Left lung (tissue), 4 donors: ENCODE measurements at regions not wholly inside any gene's neighbourhood (a gene's known extent, or its start where the extent isn't known, plus 50 kb on each side); places are given as distances from the start of the nearest gene placed in this dataset.

Experiments used
- ATAC-seq: fragments of 200-7000 bp; cut with Tn5 transposase; one replicate; pipeline ENCODE4 v1.9.1; 2020; ENCODE audit warnings: moderate library complexity
- DNase-seq, 4 donors: peaks; one replicate each; pipeline ENCODE4 v3.0.0-alpha.2; 2013 to 2020
- H3K27ac ChIP-seq, 2 donors: fragments of 200-600 bp; sonication (generic) in 1 of 2; one replicate each; pipeline versions ENCODE4 v1.5.0 to v1.8.0; 2020 to 2021
- H3K27me3 ChIP-seq, 2 donors: fragments of 200-600 bp; sonication (generic) in 1 of 2; one replicate each; pipeline versions ENCODE4 v1.5.0 to v1.8.0; 2020 to 2021
- H3K36me3 ChIP-seq, 2 donors: fragments of 200-600 bp; sonication (generic) in 1 of 2; one replicate each; pipeline versions ENCODE4 v1.5.0 to v1.8.0; 2020 to 2021
- H3K4me1 ChIP-seq, 2 donors: fragments of 200-600 bp; one replicate each; pipeline ENCODE4 v1.8.0; 2021
- H3K4me3 ChIP-seq, 2 donors: fragments of 200-600 bp; sonication (generic) in 1 of 2; one replicate each; pipeline versions ENCODE4 v1.5.0 to v1.8.0; 2020 to 2021; ENCODE audit warnings: mild to moderate bottlenecking in 1 of 2
- H3K9me3 ChIP-seq, 2 donors: fragments of 200-600 bp; sonication (generic) in 1 of 2; one replicate each; pipeline versions ENCODE4 v1.5.0 to v1.8.0; 2020 to 2021
- CTCF ChIP-seq, 2 donors: fragments of 200-600 bp; sonication (generic) in 1 of 2; IDR thresholded peaks; one replicate each; pipeline versions ENCODE4 v1.5.0 to v1.8.0; 2021; ENCODE audit warnings: antibody characterized with exemption in 2 of 2
- intact Hi-C, 2 donors: fragments of 100-400 bp; cut with DNase I; formaldehyde crosslinking; loops; one replicate each; pipeline versions ENCODE4 v1.11.2 to v1.14.2; 2022
- donor health status: DM: no; HTN: yes; CAD: no.
- donor health status: DM: no; HTN: no; CAD: no.

- ATAC-seq (no peak), DNase-seq (no peak)
- intact Hi-C loops: no loop called here
- TF ChIP-seq CTCF (IDR thresholded peaks at IDR 0.05): no peak
- no peak overlapping the region for H3K4me3 ChIP-seq
- no peaks in the 10 kb centered on the region for H3K36me3 ChIP-seq
- no peak overlapping the region for H3K27ac ChIP-seq
- no peaks in the 10 kb centered on the region for H3K27me3 ChIP-seq
- H3K4me1 ChIP-seq: no peaks in the 10 kb centered on the region
- peaks cover 0 to 9% of the 10 kb centered on the region in 2 donors for H3K9me3 ChIP-seq
These were observed 139.2 kb upstream of the EOMES start for GRCh38 chr3:27861046-27862036.

GRCh38 chr3:27865731-27866130 is 143.6 kb upstream of the EOMES start:
- Histone ChIP-seq H3K9me3 (peaks cover 0 to 21% of the 10 kb centered on the region in 2 donors), H3K36me3 (no peaks in the 10 kb centered on the region), H3K4me3 (no peak overlapping the region), H3K27ac (no peak overlapping the region), H3K4me1 (no peaks in the 10 kb centered on the region), H3K27me3 (no peaks in the 10 kb centered on the region)
- ATAC-seq: no peak
- no peak for TF ChIP-seq CTCF (IDR thresholded peaks at IDR 0.05)
- no peak for DNase-seq
- intact Hi-C loops: no loop called here

GRCh38 chr3:27869152-27869551 is 147.0 kb upstream of the EOMES start:
- TF ChIP-seq CTCF (IDR thresholded peaks at IDR 0.05): no peak
- ATAC-seq: no peak
- no peak for DNase-seq
- intact Hi-C loops: no loop called here
- Histone ChIP-seq H3K4me3 (no peak overlapping the region), H3K4me1 (no peaks in the 10 kb centered on the region), H3K36me3 (no peaks in the 10 kb centered on the region), H3K27ac (no peak overlapping the region), H3K27me3 (no peaks in the 10 kb centered on the region), H3K9me3 (peaks cover 0 to 23% of the 10 kb centered on the region in 2 donors)

- H3K9me3 ChIP-seq: no peaks in the 10 kb centered on the region
- no peaks in the 10 kb centered on the region for H3K4me1 ChIP-seq
- H3K27ac ChIP-seq: no peak overlapping the region
- H3K36me3 ChIP-seq: no peaks in the 10 kb centered on the region
- TF ChIP-seq CTCF (IDR thresholded peaks at IDR 0.05): no peak
- ATAC-seq (no peak), DNase-seq (no peak)
- no peak overlapping the region for H3K4me3 ChIP-seq
- no peaks in the 10 kb centered on the region for H3K27me3 ChIP-seq
- intact Hi-C loops: no loop called here
These were observed 155.2 kb upstream of the EOMES start for GRCh38 chr3:27877061-27878013.

GRCh38 chr3:27878014-27878383 is 155.9 kb upstream of the EOMES start:
- DNase-seq (no peak), ATAC-seq (no peak)
- Histone ChIP-seq H3K4me3 (no peak overlapping the region), H3K9me3 (no peaks in the 10 kb centered on the region), H3K27me3 (no peaks in the 10 kb centered on the region), H3K27ac (no peak overlapping the region), H3K36me3 (no peaks in the 10 kb centered on the region), H3K4me1 (no peaks in the 10 kb centered on the region)
- intact Hi-C loops: no loop called here
- no peak for TF ChIP-seq CTCF (IDR thresholded peaks at IDR 0.05)
